ENCODE measurements at regions not wholly inside any gene's neighbourhood (a gene's known extent, or its start where the extent isn't known, plus 50 kb on each side); places are given as distances from the start of the nearest gene placed in this dataset.

DNA sequence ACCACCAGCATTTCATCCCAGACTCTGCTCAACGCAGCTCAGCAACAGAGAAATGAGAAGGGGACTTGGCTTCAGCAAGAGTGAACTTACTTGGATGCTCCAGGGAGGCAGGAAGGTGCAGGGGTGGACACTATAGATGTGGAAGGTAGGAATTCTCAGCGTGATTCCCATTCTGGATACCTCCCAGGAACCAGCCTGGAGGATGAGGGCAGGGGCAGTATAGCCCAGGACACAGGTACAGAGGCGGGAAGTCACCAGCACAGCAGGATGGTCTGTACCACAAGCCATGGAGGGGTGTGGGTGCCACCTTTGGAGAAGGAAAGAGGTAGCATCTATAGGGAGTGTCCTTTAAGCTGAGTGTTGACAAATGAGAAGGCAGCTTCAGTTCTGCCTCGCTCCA lies 1275.2 kb downstream of the TBC1D22A start:
- DNase-seq (ENCODE audit: low read depth in 2 of 2): no peak

DNA sequence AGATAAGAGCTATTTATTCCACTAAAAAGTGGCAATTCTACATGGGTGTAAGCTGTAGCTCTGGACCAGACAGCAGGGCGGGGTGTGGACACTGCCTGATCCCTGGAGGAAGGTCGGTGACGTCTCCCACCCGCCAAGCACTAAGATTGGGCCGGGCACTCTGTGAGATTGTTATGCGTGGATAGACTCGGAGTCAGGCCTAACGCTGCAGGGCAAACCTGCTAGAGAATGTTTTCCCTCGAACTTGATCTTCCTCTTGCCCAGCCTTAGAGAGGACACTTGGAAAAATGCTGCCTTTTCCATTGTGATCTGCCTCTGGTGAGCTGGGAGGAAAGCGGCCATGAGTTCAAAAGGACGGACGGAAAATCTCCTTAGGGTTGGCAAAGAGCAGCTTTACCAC lies 1273.4 kb downstream of the TBC1D22A start:
- no peak for DNase-seq (ENCODE audit: low read depth in 2 of 2)

DNA sequence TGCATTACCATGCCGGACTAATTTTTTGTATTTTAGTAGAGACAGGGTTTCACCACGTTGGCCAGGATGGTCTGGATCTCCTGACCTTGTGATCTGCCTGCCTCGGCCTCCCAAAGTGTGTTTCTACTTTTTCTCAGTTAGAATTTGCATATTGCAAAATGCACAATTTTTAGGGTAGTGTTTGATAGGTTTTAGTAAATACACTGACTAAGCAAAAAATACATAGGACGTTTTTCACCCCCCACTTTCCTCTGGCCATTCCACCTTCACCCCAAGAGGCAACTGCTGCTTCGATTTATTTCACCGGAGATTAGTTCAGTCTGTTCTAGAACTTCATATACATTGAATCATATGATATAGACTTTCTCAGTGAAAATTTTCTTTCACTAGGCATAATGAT lies 1269.1 kb downstream of the TBC1D22A start:
- no peak for DNase-seq (ENCODE audit: low read depth in 2 of 2)

DNA sequence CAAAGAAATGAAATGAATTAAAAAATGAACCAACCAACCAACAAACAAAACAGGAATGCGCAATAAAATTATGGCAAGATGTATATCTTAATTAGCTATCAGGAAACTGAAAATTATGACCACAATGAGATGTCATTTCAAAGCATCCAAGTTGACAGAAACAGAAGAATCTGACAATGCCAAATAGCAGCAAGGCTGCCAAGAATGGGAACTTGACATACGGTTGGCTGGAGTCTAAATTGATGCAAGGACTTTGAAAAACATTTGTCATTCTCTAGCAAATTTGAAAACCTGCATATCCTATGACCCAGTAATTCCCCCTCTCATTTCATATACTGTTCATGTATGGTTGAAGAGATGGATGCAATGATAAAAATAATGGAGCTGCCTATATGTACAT lies 1262.6 kb downstream of the TBC1D22A start:
- DNase-seq (ENCODE audit: low read depth in 2 of 2): no peak

DNA sequence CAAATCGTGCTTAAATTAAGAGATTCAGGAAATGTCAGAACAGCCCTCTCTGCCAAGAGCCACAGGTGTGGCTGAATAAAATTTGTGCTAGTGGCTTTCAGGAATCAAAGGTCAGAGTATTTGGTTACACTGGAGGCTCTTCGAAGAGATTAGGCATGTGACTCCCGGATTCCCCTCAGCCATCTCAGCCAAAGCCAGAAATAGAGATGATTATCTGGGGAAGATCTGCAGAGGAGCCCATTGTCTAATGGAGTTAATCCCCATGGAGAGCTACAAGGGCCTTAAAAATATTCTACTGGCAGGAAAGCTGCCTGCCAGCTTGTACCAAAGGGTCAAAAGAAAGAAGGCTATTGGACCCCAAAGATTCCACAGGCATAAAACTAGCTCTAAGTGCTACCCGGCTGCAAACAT lies 1259.5 kb downstream of the TBC1D22A start:
- no peak for DNase-seq (ENCODE audit: low read depth in 2 of 2)

DNA sequence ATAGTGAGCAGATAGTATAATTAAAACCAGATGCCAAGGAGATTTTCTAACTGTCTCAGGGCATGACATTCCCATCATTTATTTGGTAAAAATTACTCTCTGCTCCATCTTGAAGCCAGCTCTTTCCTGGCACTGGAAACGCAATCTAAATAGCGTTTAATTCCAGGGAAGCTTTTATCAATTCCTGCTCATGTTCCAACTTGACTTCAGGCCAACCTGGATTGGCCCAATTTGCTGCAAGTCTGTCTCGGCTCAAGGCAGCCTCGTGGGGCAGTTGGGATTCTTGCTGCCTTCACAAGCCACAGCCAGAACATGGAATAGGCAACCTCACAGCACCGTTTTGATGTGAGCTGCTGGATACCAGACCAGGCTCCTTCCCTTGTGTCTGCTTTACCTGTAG lies 1255.9 kb downstream of the TBC1D22A start:
- DNase-seq (ENCODE audit: low read depth in 2 of 2): no peak

DNA sequence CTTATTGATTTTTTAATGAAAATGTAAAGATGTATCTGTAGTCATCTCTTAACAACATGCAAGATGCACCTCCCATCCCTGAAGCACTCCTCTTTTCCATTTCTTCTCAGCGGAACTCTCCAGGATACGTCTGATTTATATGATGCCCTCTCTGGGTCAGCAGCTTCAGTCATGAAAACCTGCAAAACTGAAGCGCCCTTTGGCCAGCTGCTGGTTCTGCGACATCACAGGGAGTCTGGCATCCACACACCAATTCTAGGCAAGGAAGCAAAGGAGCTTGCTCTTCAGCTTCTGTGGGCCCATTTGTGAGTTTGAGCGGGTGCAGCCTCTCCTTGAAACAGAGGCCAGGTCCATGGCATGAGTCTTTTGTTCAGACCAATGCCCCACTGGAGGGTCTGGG lies 1253.3 kb downstream of the TBC1D22A start:
- no peak for DNase-seq (ENCODE audit: low read depth in 2 of 2)

DNA sequence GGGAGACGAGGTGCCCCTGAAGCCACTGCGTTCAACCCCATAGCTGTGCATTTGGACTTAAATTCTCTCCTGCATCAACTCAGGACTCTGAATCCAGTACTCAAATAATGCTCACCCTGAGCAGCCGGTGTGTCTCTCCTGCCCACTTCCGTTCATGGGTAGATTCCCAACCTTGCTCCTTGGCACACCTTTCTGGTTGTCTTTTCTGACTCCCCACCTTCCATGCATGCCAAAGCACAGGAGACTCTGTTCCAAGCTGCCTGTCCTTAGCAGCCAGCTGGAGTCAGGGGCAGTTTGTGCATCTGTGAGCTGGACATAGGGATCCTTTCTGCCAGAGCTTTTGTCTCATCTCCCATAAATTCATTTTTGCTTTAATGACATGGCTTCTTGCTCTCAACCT lies 1242.5 kb downstream of the TBC1D22A start:
- DNase-seq (ENCODE audit: low read depth in 2 of 2): no peak

DNA sequence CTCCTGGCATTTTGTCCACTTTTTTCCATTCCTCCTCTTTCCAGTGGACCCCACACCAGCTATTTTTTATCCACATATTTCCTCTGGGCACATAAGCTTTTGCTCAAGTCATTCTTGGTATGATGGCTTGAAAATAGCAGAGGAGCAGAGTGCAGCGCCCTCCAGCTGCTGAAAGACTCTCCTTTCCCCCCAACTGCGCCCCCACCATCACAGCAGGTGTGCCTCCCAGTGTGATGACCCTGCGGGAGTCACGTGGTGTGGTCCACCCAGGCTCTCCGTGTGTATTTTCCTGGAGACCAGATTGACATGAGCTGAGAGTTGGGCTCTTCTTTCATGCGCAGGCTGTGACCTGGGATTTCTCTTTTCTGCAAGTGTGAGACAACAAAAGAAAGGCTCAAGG lies 1241.6 kb downstream of the TBC1D22A start:
- DNase-seq (ENCODE audit: low read depth in 2 of 2): no peak

DNA sequence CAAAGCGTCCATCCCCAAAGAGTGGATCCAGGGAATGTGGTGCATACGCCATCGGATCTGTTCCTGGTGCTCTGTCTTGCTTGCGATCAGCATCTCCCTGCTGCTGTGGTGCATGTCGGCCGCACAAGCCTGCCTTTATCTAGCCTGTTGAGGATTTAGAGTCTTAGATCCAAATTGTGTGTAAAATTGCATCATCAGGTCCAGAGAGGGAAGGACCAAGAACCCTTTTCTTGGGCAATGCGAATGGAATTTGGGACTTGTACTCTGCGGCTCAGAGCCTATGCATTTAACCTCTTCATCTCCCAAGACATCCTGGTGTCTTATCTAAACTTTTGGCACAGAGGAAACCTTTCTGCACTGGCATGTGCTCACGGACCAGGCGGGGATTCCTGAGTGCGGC lies 1238.7 kb downstream of the TBC1D22A start:
- DNase-seq (ENCODE audit: low read depth in 2 of 2): no peak

DNA sequence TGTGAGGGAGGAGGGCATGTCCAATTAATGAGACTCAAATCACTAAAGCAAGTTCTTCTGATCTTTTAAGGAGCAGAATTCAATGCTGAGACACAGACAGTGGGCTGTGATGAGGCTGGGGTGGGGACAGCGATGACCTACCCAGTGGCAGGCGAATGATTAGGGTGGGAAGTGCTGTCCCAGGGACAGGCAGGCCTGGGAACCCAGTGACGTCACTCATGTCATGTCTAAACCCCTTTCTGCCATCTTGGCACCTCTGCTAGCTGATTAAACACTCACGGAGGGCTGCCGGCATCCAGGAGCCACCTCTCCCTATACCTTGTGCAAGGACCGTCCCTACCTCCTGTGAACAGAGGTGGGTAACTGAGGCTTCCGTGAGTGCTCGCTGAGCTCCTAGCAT lies 1235.2 kb downstream of the TBC1D22A start:
- DNase-seq (ENCODE audit: low read depth in 2 of 2): no peak

DNA sequence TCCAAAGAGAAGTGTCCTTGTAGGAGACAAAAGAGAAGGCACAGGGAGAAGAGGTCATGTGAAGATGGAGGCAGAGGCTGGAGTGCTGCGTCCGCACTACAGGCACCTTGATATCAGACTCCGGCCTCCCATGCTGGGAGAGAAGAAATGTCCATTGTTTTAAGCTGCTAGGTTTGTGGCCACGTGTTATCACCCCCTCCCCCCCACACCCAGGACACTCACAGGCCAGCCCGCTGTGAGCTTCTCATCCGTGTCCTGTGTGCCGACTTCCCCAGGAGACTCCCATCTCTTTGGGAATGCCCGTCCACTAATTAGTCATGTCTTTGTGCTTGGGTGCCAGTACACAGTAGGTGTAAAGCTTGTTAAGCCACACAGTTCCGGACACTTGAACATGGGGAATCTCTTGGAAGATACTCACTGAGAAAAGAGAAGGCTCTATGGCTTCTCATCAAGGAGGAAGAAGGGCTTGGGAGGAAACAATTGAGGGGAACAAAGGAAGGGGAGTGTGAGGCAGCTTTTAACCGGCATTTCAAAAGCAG lies 1234.7 kb downstream of the TBC1D22A start:
- DNase-seq (ENCODE audit: low read depth in 2 of 2): no peak

DNA sequence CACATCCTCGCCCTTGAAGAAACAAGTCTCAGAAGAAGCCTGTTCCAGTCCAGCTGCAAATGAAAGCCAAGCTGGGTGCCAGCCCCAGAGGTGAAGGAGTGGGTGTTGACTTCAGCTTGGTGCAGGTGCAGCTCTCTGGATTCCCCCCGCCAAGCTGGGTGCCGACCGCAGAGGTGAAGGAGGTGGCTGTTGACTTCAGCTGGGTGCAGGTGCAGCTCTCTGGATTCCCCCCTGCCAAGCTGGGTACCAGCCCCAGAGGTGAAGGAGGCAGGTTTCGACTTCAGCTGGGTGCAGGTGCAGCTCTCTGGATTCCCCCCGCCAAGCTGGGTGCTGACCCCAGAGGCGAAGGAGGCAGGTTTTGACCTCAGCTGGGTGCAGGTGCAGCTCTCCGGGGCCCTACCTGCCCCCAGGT lies 1234.0 kb downstream of the TBC1D22A start:
- no peak for DNase-seq (ENCODE audit: low read depth in 2 of 2)

DNA sequence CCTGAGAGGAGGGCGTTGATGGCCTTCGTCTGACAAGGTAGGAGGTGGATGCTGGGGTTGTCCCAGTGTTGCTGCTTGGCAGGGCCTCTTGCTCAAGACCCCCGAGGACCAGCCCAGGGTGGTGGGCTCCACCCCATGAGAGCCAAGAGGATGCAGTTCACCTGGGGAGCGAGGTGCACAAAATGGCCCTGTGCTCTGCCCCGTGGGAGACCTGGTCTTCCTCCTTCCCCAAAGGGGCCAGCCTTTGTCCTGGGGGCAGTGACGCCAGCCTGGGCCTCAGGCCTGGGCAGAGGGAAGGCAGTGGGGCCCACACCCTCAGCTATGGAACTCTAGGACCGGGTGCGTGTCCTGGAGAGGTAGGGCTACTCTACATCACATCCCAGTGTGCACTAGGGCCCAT lies 1233.3 kb downstream of the TBC1D22A start:
- no peak for DNase-seq (ENCODE audit: low read depth in 2 of 2)

DNA sequence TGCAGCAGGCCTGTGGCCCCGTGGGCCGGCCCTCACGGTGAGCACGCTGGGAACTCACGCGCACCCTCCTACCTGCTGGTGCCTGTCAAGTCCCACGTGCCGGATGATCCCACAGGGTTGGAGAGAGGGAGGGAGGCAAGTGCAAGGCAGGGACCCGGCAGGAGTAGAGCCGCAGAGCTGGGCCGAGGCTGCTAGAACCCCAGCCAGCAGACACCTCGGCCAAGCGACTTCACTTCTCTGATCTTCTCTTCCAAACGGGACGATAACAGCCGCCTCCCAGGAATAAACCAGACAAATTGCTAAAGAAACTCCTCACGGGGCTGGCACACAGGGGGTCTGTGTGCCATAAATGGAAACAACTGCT lies 1232.8 kb downstream of the TBC1D22A start:
- DNase-seq (ENCODE audit: low read depth in 2 of 2): no peak

DNA sequence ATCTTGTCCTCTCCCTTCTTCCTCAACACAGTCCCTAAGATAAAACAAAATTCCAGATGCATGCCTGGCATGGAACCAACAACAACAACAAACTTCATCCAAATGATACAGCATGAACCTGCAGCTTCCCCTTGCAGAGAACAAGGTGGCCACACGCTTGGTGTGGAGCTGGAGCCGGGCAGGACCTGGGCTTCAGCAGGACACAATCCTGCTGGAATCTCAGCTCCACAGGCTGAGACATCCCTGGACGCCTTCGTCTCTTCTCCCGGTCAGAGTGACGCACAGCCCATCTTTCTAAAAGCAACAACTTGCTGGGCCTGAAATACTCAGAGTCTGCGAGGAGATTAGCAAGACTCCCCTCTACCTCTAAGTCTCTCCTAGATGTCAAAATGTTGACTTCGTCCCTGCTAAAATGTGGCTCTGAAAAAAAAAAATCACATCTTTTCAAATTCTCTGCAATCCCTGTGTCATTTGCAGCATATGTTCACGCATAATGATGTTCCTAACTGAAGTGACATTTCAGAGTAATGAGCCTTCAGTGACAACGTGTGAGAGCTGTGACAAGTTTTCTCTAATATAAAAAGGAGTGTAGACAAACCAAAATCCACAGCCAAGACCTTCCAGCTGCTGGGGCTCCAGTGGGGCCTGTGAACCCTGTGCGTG lies 1232.3 kb downstream of the TBC1D22A start:
- no peak for DNase-seq (ENCODE audit: low read depth in 2 of 2)

DNA sequence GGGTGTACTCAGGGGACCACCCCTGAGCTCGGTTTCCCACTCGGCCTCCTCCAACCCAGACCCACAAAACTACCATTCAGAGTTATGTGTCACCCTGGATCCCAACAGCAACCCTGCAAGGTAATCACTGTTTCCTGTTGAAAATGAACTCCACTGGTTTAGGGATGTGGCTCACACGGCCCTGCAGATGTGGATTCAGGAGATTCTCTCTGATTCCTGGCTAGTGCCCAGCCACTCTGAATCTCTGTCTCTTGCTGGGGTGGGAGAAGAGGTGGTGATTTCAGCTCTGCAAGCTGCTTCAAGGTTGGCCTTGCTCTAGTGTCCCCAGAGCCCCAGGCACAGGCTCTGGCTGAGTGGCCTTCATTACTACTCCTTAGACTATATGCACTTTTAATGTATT lies 1231.6 kb downstream of the TBC1D22A start:
- DNase-seq (ENCODE audit: low read depth in 2 of 2): no peak

DNA sequence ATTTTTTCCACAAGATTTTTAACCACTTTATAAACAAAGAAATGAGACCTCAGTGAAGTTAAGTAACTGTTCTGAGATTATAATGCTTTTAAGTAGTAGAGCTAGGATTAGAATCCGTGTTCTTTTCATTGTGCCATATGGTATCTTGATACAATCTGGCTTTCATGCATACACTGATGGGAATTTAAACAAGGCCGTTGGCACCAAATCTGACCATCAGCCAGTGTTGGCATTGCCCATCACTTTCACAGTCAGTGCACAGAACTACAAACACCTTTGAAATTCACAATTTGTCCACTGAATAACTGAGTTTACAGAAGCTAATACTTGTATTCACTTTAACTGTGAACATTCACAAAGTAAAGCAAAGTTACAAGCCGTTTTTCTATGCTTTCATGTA lies 1228.0 kb downstream of the TBC1D22A start:
- DNase-seq (ENCODE audit: low read depth in 2 of 2): no peak

DNA sequence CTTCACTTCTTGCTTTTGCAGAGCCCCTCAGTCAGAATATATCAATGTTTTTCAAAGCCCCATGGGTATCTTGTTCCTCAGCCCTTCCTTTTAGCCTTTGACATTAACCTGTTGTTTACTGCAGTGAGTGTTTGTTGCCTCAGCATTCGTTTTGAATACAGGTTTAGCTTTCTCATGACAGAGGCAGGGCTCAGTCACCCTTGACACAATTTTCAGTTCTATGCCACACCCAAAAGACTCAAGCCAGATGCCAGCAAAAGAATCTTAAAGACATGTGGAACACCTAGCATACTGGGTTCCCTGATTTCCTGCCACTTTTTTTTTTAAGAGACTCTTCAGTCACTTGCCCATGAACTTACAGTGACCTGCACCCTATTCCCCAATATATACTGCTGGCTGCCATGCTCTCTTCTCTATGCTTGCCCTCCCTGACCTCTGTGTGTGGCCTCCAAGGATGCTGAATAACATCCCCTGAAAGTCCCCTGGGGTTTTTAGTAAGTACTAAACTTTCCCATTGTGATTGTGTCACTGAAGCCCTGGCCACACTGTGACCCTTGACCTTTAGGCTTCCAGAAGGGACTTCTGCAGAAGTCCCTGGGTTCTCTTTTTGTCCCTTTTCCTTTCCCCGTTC lies 1225.5 kb downstream of the TBC1D22A start:
- DNase-seq (ENCODE audit: low read depth in 2 of 2): no peak

DNA sequence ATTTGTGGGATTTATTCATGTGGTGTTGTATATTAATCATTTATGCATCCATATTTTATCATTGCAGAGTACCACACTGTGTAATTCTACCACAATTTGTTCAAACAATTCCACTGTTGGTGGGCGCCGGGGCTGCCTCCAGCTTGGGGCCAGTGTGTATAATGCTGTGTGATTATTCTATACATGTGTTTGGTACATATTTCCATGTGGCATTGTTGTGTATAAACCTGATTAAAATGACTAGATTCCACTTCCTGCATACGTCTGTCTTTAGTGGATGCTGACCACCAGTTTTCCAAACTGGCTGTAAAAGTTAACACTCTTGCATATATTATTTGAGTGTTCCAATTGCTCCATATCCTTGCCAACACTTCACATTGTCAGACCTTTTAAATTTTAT lies 1213.8 kb downstream of the TBC1D22A start:
- DNase-seq (ENCODE audit: low read depth in 2 of 2): no peak

DNA sequence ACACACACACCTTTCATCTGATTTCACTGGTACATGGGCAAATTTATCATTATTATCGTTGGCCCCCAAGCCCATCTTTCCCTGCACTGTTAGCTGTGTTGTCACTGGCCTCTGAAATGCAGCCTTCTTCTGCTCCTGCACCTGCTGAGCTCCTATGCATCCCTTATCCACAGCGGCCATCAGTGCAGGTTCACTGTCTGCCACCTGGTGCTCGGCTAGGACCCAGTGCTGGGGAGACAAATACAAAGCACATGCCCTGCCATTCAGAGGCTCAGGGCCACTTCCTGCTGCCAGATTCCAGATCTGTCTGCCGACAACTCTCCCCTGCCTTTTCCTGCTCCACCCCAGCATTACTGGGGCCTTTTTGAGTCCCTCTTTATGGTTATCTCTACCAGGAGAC lies 1205.4 kb downstream of the TBC1D22A start:
- DNase-seq (ENCODE audit: low read depth in 2 of 2): no peak

DNA sequence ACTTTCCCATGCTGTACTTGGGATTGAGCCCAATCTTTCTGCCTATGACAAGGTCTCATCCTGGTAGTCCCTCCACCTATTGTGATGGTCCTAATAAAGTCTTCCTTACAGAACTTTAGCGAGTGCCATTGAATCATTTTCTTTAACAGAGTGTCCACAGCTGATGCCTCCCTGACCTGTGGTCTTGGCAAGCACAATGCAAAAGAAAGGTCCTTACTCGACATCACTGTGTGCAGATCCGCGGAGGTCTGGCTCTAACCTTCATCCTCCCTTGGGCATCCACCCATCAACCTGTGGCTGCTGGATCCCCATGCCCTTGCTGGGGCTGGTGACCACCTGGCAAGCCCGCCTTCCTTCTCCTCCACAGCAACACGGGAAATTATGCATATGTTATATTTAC lies 1203.9 kb downstream of the TBC1D22A start:
- no peak for DNase-seq (ENCODE audit: low read depth in 2 of 2)

DNA sequence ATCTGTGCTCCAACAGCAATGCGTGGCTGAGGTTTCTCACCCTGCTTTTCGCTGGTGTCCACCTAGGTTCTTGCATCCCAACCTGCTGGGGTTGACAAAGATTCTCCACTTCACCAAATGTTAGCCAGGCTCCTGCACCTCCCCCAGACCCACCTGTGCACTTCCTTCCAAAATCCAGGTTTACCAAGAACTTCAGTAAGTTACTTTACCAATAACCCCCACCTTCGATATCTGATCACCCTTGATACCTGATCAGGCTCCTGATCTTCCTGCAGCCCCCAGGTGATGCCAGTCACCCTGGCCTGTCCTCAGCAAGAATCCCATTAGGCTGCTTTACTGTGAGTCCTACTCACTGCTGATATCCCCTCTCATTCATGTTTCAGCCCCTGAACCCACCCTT lies 1203.4 kb downstream of the TBC1D22A start:
- DNase-seq (ENCODE audit: low read depth in 2 of 2): no peak

DNA sequence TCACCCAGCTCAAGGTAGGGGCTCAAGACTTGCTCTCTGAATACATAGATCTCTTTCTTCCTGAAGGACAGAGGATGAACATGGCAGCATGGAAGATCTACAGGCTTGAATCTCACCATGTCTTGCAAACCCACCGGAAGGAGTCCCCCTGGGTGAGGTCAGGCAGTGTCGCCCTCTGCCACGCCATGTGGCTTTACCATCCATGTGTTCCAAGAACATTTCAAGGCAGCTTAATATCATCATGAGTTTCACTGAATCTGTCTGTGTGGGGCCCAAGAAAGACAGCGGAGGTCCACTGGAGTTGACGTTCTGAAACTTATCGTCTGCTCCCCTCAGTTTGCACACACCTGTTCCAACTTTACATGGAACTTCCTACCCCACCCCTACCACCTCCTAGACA lies 1202.6 kb downstream of the TBC1D22A start:
- no peak for DNase-seq (ENCODE audit: low read depth in 2 of 2)
